Liver (tissue), 3 donors: ENCODE measurements at regions not wholly inside any gene's neighbourhood (a gene's known extent, or its start where the extent isn't known, plus 50 kb on each side); places are given as distances from the start of the nearest gene placed in this dataset.

Experiments used
- CTCF ChIP-seq: fragments of 150-350 bp; IDR thresholded peaks from 2 replicates; pipeline ENCODE4 v1.5.1; 2017; ENCODE audit warnings: improper control_type of control experiment, low read depth, low read length; ENCODE audit not compliant: missing input control
- EGR1 ChIP-seq, 2 donors: IDR thresholded peaks; 2 replicates each; pipeline ENCODE4 v1.6.1; 2016 to 2018; ENCODE audit warnings: antibody characterized with exemption in 2 of 2, low read depth in 2 of 2
- FOXA1 ChIP-seq: IDR thresholded peaks from 2 replicates; pipeline ENCODE4 v1.6.1; 2016; ENCODE audit warnings: antibody characterized with exemption
- GABPA ChIP-seq, 2 donors: IDR thresholded peaks in 1 of 2; conservative IDR thresholded peaks in 1 of 2; 2 replicates each; pipeline ENCODE4 v1.6.1; 2016; ENCODE audit warnings: antibody characterized with exemption in 2 of 2, mild to moderate bottlenecking in 1 of 2, moderate library complexity in 1 of 2
- JUND ChIP-seq, 2 donors: IDR thresholded peaks; 2 replicates each; pipeline ENCODE4 v1.6.1; 2016; ENCODE audit warnings: antibody characterized with exemption in 2 of 2
- RAD21 ChIP-seq, 2 donors: IDR thresholded peaks; 2 replicates each; pipeline ENCODE4 v1.6.1; 2016; ENCODE audit warnings: antibody characterized with exemption in 2 of 2, mild to moderate bottlenecking in 2 of 2
- SP1 ChIP-seq: IDR thresholded peaks from 2 replicates; pipeline ENCODE4 v1.6.1; 2018; ENCODE audit warnings: antibody characterized with exemption, mild to moderate bottlenecking
- TAF1 ChIP-seq: conservative IDR thresholded peaks from 2 replicates; pipeline ENCODE4 v1.6.1; 2016; ENCODE audit warnings: antibody characterized with exemption, mild to moderate bottlenecking
- TF ChIP-seq, protein P1 (sequence below): IDR thresholded peaks from 2 replicates; pipeline ENCODE4 v1.6.1; 2016; ENCODE audit warnings: antibody characterized with exemption
- donor health status: healthy.
- donor health status: healthy.

DNA sequence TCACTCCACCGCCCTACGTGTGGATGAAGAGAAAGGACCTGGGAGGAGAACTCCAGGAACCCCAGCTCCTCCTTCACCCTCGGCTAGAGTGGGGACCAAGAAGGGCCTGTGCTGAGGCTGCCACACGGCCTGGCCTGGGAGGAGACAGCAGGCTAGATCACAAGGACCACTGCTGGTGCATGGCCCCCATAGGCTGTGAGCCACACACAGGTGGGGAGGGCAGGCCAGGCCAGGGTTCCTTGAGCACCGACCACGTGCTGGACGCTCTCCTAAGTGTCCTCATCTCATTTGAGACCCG lies 1392.4 kb downstream of the TBC1D22A start:
- TF ChIP-seq CTCF = no peak
- TF ChIP-seq, protein P1, sequence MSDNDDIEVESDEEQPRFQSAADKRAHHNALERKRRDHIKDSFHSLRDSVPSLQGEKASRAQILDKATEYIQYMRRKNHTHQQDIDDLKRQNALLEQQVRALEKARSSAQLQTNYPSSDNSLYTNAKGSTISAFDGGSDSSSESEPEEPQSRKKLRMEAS = no peak
- TF ChIP-seq EGR1 (IDR thresholded peaks at IDR 0.05; ENCODE audit: low read depth in 2 of 2) = no peak
- TF ChIP-seq JUND (IDR thresholded peaks at IDR 0.05) = no peak
- no peak for TF ChIP-seq RAD21 (IDR thresholded peaks at IDR 0.05)
- no peak for TF ChIP-seq FOXA1
- no peak for TF ChIP-seq SP1
- TF ChIP-seq GABPA (IDR thresholded peaks at IDR 0.05 in 1 of 2, conservative IDR thresholded peaks at IDR 0.05 in 1 of 2) = no peak
- no peak for TF ChIP-seq TAF1
